Kidney capillary endothelial cell (primary cell): ENCODE measurements at regions not wholly inside any gene's neighbourhood (a gene's known extent, or its start where the extent isn't known, plus 50 kb on each side); places are given as distances from the start of the nearest gene placed in this dataset.

ENCODE experiments used
- DNase-seq: peaks from one replicate; pipeline ENCODE4 v3.0.0-alpha.2; 2018; ENCODE audit warnings: low spot score

DNA sequence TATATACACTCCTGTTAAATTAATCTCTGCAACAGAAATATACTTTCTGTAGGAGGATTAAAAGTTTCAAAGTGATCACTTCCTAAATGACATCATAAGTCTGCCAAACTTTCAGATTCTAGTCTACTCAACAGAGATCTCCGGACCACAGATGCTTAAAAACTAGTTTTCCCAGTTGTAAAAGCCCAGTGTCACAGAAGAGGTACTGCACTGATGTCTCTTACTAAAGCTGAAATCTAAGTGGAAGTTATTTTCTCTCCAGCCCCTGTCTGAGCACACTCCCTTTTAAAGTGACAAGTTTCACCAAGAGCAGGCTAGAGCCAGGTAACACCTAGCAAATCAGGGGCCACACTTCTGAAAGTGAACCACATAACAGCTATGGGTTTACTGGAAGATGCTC lies 71.6 kb upstream of the DST start:
- DNase-seq = no peak

- DNase-seq = peak; percentile 67
Measured at GRCh38 chr6:56713254-56713672, 70.6 kb upstream of the DST start.

DNA sequence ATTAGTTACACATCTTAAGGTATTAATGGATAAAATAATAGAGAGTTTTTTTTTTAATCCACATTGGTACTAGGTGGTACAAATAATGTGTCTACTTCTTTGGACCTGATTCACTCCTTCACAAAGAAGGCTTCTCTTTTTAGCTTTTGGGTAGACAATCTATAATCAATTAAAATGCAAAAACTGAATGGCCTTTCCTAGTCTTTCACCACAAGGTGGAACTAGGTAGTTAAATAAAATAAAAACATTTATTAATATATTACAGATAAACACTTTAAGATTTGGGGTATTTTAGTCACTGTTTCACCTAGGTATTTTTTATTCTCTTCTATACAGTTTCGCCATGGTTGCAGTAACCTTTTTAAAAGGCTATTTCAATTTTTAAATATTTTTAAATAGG lies 68.3 kb upstream of the DST start:
- no peak for DNase-seq

DNA sequence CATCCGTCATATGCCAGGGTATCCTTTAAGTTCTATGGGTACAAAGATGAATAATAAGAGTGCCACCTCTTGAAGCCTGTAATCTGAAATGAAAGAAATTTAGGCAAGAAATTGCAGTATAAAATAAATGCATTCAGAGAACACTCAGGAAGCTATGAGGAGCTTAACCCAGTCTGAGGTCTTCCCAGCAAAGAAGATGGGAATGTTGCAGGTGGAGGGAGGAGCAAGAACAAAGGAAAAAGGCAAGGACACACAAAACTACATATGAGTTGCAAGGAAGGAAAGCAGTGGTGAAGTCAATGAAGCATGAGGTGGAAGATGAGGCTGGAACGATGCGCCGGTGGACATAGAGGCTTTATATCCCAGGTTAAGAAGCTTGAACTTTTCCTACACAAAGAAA lies 67.0 kb upstream of the DST start:
- DNase-seq = no peak

DNA sequence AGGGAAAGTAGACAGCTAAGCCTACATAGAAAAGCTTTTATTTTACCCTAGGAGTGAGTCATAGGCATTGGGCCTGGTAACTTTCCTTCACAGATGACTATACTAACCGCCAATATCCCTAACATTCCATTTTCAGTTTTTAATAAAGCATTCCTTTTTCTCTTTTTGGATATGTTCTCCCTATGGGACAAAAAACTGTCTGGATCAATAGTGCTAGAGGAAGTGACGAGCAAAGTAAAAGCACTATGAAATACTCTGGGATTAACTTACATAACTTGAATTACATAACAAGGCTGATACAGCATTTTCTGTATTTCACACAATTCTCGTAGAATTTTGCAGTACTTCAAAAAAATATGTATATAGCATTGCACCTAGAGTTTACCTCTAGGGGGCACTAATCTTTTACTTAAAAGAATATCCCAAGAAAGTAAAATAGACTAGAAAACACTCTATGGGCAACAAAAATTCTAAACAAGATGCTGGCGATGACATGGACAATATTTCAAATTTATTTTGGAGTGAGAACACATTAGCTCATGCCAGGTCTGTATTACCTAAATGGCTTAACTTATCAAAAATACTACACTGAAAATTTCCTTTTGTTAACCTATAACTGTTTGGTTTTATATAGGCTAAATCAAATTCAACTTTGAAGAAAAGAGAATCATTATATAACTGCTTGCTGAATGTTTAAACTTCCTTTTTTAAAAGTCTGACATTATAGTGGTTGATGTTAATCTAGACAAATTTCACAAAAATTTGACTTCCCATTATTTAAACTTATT lies 66.3 kb upstream of the DST start:
- peak; percentile 43 for DNase-seq

- no peak for DNase-seq
Measured at GRCh38 chr6:56706981-56707726, 64.5 kb upstream of the DST start.

DNA sequence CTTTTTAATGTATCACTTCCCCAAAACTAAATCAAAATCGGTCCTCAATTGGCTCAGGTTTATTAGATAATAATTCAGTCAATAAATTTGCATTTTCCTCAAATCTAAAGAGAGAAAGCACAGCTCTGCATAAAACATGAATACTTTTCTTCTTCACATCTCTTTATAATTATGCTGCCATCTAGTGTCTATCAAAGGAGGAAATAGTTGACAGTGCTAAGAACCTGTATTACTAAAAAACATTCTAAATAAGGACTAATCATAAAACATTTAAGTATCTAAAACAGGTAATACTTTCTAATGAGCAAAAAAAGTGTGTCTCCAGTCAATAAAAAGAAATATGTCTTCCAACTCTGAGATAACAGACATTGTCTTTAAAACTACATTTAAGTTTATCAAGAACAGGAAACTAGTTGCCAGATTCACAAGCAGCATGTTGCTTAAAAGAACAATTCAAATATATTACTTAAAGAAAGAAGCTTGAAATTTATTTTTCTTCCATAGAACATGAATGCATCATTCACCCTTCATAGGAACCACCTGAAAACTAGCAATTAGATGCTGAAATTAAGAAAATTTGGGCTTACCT lies 56.5 kb upstream of the DST start:
- DNase-seq = peak; percentile 36

GRCh38 chr6:56695702-56696101 lies 53.0 kb upstream of the DST start:
- no peak for DNase-seq

DNA sequence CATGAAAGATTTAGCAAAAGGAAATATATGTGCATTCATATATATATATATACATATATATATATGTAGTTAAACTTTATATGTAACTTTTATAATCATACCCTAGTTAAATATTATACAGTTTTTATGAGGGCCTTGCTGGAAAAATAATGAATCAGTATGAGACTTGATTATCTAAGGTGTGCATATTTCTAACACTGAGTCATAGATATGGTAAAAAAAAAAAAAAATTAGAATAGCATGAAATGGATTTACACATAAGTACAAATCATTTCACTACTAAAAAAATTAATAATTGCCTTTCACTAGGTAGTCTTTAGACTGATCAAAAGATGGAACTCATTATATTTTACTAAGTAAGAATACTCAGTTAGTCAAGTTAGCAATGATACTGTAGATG lies 51.3 kb upstream of the DST start:
- DNase-seq = no peak

GRCh38 chr6:56693246-56693607 lies 50.5 kb upstream of the DST start:
- no peak for DNase-seq

DNA sequence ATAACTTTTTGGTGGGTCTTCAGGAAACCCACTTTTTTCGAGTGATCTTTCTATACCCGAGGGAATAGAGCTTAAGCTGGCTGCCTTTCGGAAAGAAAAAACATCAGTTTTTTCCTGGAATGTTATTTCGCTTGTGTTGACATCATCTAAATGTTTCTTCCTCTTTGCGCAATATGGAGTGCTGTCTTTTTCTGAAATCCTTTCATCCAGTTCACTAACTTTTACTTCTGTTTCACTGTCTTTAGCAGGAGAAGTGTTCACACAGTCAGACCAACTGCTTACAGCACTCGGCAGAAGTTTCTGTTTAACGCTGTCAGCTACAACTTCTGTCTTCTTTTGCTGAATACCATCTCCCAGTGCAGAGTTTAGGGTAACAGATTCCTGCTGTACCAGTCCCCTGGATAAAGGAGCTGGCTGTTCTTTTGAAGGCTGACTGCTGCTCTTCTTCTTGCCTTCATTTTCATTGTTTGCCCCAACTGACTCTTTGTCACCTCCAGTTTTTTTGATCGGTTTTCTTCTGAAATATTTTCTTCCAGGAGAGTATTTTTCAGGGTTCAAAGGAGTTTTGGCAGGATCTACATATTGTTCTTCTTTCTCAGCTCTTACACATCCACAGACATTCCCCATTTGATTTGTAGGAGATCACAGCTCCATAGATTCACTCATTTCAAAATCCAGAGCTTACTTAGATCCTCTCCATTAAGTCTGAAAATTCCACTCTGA lies 50.0 kb upstream of the DST start:
- no peak for DNase-seq
